HepG2 (cell line): ENCODE measurements at regions not wholly inside any gene's neighbourhood (a gene's known extent, or its start where the extent isn't known, plus 50 kb on each side); places are given as distances from the start of the nearest gene placed in this dataset.

Source experiments
- ATF7-NPFF ChIP-seq: sonication (generic); formaldehyde crosslinking; IDR thresholded peaks from 2 replicates; pipeline ENCODE4 v1.8.1; 2023; ENCODE audit warnings: mild to moderate bottlenecking, low read depth, missing genetic modification reagents, moderate library complexity
- FOSL2 ChIP-seq: sonication (generic); formaldehyde crosslinking; IDR thresholded peaks from 2 replicates; pipeline ENCODE4 v1.4.0; 2020; ENCODE audit warnings: missing genetic modification reagents
- KAT2B ChIP-seq: fragments of 150-350 bp; IDR thresholded peaks from 2 replicates; pipeline ENCODE4 v1.6.1; 2014; ENCODE audit warnings: low read depth, low read length, borderline replicate concordance
- MIER2 ChIP-seq: IDR thresholded peaks from 2 replicates; pipeline ENCODE4 v1.6.1; 2016; ENCODE audit warnings: missing biosample characterization, missing genetic modification reagents
- PRDM15 ChIP-seq: sonication (generic); formaldehyde crosslinking; IDR thresholded peaks from 2 replicates; pipeline ENCODE4 v1.4.0; 2020; ENCODE audit warnings: missing genetic modification reagents
- SMAD3 ChIP-seq: sonication (generic); formaldehyde crosslinking; IDR thresholded peaks from 2 replicates; pipeline ENCODE4 v1.4.0; 2020; ENCODE audit warnings: missing genetic modification reagents
- TRAFD1 ChIP-seq: sonication (generic); formaldehyde crosslinking; IDR thresholded peaks from 2 replicates; pipeline ENCODE4 v1.5.1; 2020; ENCODE audit warnings: missing genetic modification reagents, mild to moderate bottlenecking, borderline replicate concordance
- ZBTB7A ChIP-seq: sonication (generic); formaldehyde crosslinking; IDR thresholded peaks from 2 replicates; pipeline ENCODE4 v1.8.0; 2022; ENCODE audit warnings: mild to moderate bottlenecking, missing genetic modification reagents
- ZMYM3 ChIP-seq: sonication (generic); formaldehyde crosslinking; IDR thresholded peaks from 2 replicates; pipeline ENCODE4 v1.5.1; 2020; ENCODE audit warnings: mild to moderate bottlenecking, missing genetic modification reagents
- ZNF292 ChIP-seq: sonication (generic); formaldehyde crosslinking; IDR thresholded peaks from 2 replicates; pipeline ENCODE4 v1.8.1; 2022; ENCODE audit warnings: mild to moderate bottlenecking, low read depth, missing genetic modification reagents, borderline replicate concordance
- ZSCAN5A ChIP-seq: sonication (generic); formaldehyde crosslinking; IDR thresholded peaks from 2 replicates; pipeline ENCODE4 v1.8.0; 2022; ENCODE audit warnings: mild to moderate bottlenecking, missing genetic modification reagents, borderline replicate concordance
- TF ChIP-seq, protein P1 (sequence below): sonication (generic); formaldehyde crosslinking; IDR thresholded peaks from 2 replicates; pipeline ENCODE4 v1.5.0; 2020; ENCODE audit warnings: missing genetic modification reagents
- TF ChIP-seq, protein P2 (sequence below): sonication (generic); formaldehyde crosslinking; IDR thresholded peaks from 2 replicates; pipeline ENCODE4 v1.5.1; 2020; ENCODE audit warnings: missing genetic modification reagents, mild to moderate bottlenecking, borderline replicate concordance
- TF ChIP-seq, protein P3 (sequence below): sonication (generic); formaldehyde crosslinking; conservative IDR thresholded peaks from 2 replicates; pipeline ENCODE4 v1.4.0; 2020; ENCODE audit warnings: mild to moderate bottlenecking, missing genetic modification reagents, moderate library complexity
- TF ChIP-seq, protein P4 (sequence below): sonication (generic); formaldehyde crosslinking; IDR thresholded peaks from 2 replicates; pipeline ENCODE4 v1.4.0; 2020; ENCODE audit warnings: missing genetic modification reagents, borderline replicate concordance

DNA sequence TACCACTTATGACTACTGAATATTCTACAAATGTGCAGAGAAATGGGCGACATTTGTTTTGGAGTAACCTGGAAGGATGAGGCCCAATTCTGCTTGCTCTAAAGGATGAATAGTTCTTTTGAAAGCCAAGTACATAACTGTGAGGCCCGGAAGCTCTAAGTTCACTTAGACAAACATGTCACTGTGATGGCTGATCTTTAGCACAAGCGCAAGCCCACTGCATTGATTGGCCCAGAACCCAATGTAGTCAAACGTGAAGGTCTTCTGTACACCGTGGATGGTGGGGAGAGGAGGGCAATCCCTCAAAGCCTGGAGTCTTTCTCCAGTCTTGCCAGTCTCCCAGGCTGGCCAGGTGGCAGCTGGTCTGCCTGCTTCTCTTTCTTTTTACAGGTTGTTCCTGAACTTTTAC, 139.6 kb downstream of the RFC3 start (continued):
- TF ChIP-seq PRDM15 (peak; percentile 66; the same call in 1 of the 2 replicates), MIER2 (CRISPR knock-in tag) (peak; percentile 72; the same call in 1 of the 2 replicates), ZSCAN5A (CRISPR knock-in tag) (peak; percentile 68; the same call in 1 of the 2 replicates), FOSL2 (CRISPR knock-in tag) (peak; percentile 62), ZBTB7A (CRISPR knock-in tag) (no peak), ZNF292 (CRISPR knock-in tag) (peak; percentile 83; the same call in 1 of the 2 replicates), ATF7-NPFF (CRISPR knock-in tag) (no peak), ZMYM3 (peak; percentile 88), TRAFD1 (CRISPR knock-in tag) (no peak), SMAD3 (CRISPR knock-in tag) (peak; percentile 47; the same call in 1 of the 2 replicates), KAT2B (no peak)
- TF ChIP-seq, protein P1, sequence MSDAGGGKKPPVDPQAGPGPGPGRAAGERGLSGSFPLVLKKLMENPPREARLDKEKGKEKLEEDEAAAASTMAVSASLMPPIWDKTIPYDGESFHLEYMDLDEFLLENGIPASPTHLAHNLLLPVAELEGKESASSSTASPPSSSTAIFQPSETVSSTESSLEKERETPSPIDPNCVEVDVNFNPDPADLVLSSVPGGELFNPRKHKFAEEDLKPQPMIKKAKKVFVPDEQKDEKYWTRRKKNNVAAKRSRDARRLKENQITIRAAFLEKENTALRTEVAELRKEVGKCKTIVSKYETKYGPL (CRISPR knock-in tag) = no peak
- TF ChIP-seq, protein P2, sequence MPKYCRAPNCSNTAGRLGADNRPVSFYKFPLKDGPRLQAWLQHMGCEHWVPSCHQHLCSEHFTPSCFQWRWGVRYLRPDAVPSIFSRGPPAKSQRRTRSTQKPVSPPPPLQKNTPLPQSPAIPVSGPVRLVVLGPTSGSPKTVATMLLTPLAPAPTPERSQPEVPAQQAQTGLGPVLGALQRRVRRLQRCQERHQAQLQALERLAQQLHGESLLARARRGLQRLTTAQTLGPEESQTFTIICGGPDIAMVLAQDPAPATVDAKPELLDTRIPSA = no peak
- TF ChIP-seq, protein P3, sequence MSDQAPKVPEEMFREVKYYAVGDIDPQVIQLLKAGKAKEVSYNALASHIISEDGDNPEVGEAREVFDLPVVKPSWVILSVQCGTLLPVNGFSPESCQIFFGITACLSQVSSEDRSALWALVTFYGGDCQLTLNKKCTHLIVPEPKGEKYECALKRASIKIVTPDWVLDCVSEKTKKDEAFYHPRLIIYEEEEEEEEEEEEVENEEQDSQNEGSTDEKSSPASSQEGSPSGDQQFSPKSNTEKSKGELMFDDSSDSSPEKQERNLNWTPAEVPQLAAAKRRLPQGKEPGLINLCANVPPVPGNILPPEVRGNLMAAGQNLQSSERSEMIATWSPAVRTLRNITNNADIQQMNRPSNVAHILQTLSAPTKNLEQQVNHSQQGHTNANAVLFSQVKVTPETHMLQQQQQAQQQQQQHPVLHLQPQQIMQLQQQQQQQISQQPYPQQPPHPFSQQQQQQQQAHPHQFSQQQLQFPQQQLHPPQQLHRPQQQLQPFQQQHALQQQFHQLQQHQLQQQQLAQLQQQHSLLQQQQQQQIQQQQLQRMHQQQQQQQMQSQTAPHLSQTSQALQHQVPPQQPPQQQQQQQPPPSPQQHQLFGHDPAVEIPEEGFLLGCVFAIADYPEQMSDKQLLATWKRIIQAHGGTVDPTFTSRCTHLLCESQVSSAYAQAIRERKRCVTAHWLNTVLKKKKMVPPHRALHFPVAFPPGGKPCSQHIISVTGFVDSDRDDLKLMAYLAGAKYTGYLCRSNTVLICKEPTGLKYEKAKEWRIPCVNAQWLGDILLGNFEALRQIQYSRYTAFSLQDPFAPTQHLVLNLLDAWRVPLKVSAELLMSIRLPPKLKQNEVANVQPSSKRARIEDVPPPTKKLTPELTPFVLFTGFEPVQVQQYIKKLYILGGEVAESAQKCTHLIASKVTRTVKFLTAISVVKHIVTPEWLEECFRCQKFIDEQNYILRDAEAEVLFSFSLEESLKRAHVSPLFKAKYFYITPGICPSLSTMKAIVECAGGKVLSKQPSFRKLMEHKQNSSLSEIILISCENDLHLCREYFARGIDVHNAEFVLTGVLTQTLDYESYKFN (CRISPR knock-in tag) = peak; percentile 95
- TF ChIP-seq, protein P4, sequence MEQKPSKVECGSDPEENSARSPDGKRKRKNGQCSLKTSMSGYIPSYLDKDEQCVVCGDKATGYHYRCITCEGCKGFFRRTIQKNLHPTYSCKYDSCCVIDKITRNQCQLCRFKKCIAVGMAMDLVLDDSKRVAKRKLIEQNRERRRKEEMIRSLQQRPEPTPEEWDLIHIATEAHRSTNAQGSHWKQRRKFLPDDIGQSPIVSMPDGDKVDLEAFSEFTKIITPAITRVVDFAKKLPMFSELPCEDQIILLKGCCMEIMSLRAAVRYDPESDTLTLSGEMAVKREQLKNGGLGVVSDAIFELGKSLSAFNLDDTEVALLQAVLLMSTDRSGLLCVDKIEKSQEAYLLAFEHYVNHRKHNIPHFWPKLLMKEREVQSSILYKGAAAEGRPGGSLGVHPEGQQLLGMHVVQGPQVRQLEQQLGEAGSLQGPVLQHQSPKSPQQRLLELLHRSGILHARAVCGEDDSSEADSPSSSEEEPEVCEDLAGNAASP (CRISPR knock-in tag) = peak; percentile 37; the same call in 1 of the 2 replicates
